K562 (cell line): ENCODE measurements at regions not wholly inside any gene's neighbourhood (a gene's known extent, or its start where the extent isn't known, plus 50 kb on each side); places are given as distances from the start of the nearest gene placed in this dataset.

Experiments used
- ATAC-seq: fragments of 200-7000 bp; cut with Tn5 transposase; 3 replicates; pipeline ENCODE4 v1.9.1; 2020; ENCODE audit warnings: moderate library complexity
- BruUV-seq: library from RNA; stranded (reverse); fragments of 400-500 nt; replicated peaks from 2 replicates; lab custom pipeline; 2021; lab: Mats Ljungman, UMichigan
- CTCF ChIA-PET: fragments of 300-600 bp; formaldehyde crosslinking; extraction: SDS; loops from one replicate; lab custom pipeline; 2021; ENCODE audit warnings: low intra/inter-chr PET ratio; lab: Yijun Ruan, JAX
- POLR2A ChIA-PET: fragments of 300-600, 350-650 bp; sonication (Branson Sonifier 250); formaldehyde crosslinking; extraction: SDS; loops from one replicate; lab custom pipeline; 2021; ENCODE audit warnings: antibody characterized with exemption, inconsistent platforms; lab: Yijun Ruan, JAX
- DNase-seq, 4 experiments: peaks; one replicate each; pipeline versions ENCODE4 v3.0.0 to v3.0.0-alpha.2; 2011 to 2018; ENCODE audit warnings: low spot score in 3 of 4, mixed read lengths in 3 of 4; ENCODE audit errors: extremely low read depth in 1 of 4
- FAIRE-seq: peaks from 2 replicates; lab custom pipeline; 2011; peaks lifted over from hg19 to GRCh38; lab: Jason Lieb, UNC
- H2AFZ ChIP-seq: 2 replicates; pipeline ENCODE4 v1.6.0; 2011; ENCODE audit warnings: low read depth, low read length, control low read depth, inconsistent platforms
- H3K27ac ChIP-seq: fragments of 200-600 bp; 3 replicates; pipeline ENCODE4 v1.8.0; 2011; ENCODE audit warnings: low read depth, mild to moderate bottlenecking, control low read depth, inconsistent platforms, low read length, moderate library complexity, mixed read lengths; ENCODE audit errors: extremely low read depth
- H3K27me3 ChIP-seq, 2 experiments: fragments of 300-600 bp in 1 of 2; 2 replicates in 1 of 2; 3 replicates in 1 of 2; pipeline versions ENCODE4 v1.6.0 to v1.8.0; 2011; ENCODE audit warnings: inconsistent platforms in 2 of 2, low read length in 2 of 2, mild to moderate bottlenecking in 1 of 2, mixed read lengths in 1 of 2, moderate library complexity in 1 of 2; ENCODE audit not compliant: control insufficient read depth in 2 of 2, insufficient read depth in 2 of 2
- H3K36me3 ChIP-seq: fragments of 300-600 bp; 3 replicates; pipeline ENCODE4 v1.8.0; 2011; ENCODE audit warnings: mild to moderate bottlenecking, low read length, inconsistent platforms; ENCODE audit not compliant: control insufficient read depth, insufficient read depth
- H3K4me1 ChIP-seq, 2 experiments: fragments of 200-600 bp in 1 of 2; replicated peaks in 1 of 2; 2 replicates in 1 of 2; 3 replicates in 1 of 2; pipeline versions ENCODE4 v1.5.1 to v1.8.0; 2011; ENCODE audit warnings: inconsistent platforms in 2 of 2, low read length in 2 of 2, mild to moderate bottlenecking in 1 of 2, mixed read lengths in 1 of 2, moderate library complexity in 1 of 2; ENCODE audit not compliant: control insufficient read depth in 2 of 2, insufficient read depth in 2 of 2
- H3K4me2 ChIP-seq: 2 replicates; pipeline ENCODE4 v1.6.1; 2011; ENCODE audit warnings: low read length, control low read depth, inconsistent platforms, mixed read lengths; ENCODE audit not compliant: insufficient read depth
- H3K4me3 ChIP-seq: fragments of 200-600 bp; sonication (generic), shearing (Covaris generic); 2 replicates; pipeline ENCODE4 v1.5.1; 2016; ENCODE audit warnings: control low read depth, inconsistent platforms
- H3K79me2 ChIP-seq: fragments of 200-600 bp; 3 replicates; pipeline ENCODE4 v1.8.0; 2011; ENCODE audit warnings: low read length, inconsistent platforms; ENCODE audit not compliant: control insufficient read depth, insufficient read depth
- H3K9ac ChIP-seq, 2 experiments: 2 replicates each; pipeline versions ENCODE4 v1.6.0 to v1.6.1; 2011; ENCODE audit warnings: low read depth in 2 of 2, low read length in 2 of 2, control low read depth in 1 of 2, inconsistent platforms in 1 of 2, mild to moderate bottlenecking in 1 of 2, mixed read lengths in 1 of 2; ENCODE audit not compliant: insufficient read depth in 1 of 2
- H3K9me1 ChIP-seq: one replicate; pipeline ENCODE4 v1.6.0; 2011; ENCODE audit warnings: inconsistent platforms, mild to moderate bottlenecking, low read length, moderate library complexity; ENCODE audit not compliant: control insufficient read depth, insufficient read depth
- H3K9me3 ChIP-seq: replicated peaks from 2 replicates; pipeline ENCODE4 v1.5.1; 2011; ENCODE audit warnings: low read depth, low read length, inconsistent platforms; ENCODE audit not compliant: control insufficient read depth, insufficient read depth
- H4K20me1 ChIP-seq: replicated peaks from 2 replicates; pipeline ENCODE4 v1.6.1; 2011; ENCODE audit warnings: low read length, inconsistent platforms, mixed read lengths; ENCODE audit not compliant: control insufficient read depth, insufficient read depth
- BDP1 ChIP-seq: IDR thresholded peaks from 3 replicates; pipeline ENCODE4 v1.6.1; 2011; ENCODE audit not compliant: insufficient read length, insufficient read depth
- ELF2 ChIP-seq: fragments of 250-450 bp; sonication (Bioruptor Pico); IDR thresholded peaks from 2 replicates; pipeline ENCODE4 v1.5.0; 2021; ENCODE audit warnings: mild to moderate bottlenecking
- HIVEP1 ChIP-seq: fragments of 250-450 bp; sonication (Bioruptor Pico); IDR thresholded peaks from 2 replicates; pipeline ENCODE4 v1.4.0; 2020; ENCODE audit warnings: mild to moderate bottlenecking
- LEF1 ChIP-seq: fragments of 450-650 bp; IDR thresholded peaks from 2 replicates; pipeline ENCODE4 v1.6.1; 2016; ENCODE audit warnings: mild to moderate bottlenecking
- MCM5 ChIP-seq: fragments of 450-650 bp; IDR thresholded peaks from 2 replicates; pipeline ENCODE4 v1.6.1; 2016; ENCODE audit warnings: low read depth
- NFIC ChIP-seq: fragments of 450-650 bp; IDR thresholded peaks from 2 replicates; pipeline ENCODE4 v1.6.1; 2017; ENCODE audit warnings: mild to moderate bottlenecking, inconsistent platforms
- RHOXF2B ChIP-seq: fragments of 250-450 bp; sonication (Bioruptor Pico); conservative IDR thresholded peaks from 2 replicates; pipeline ENCODE4 v1.5.1; 2021
- SP1 ChIP-seq: sonication (generic); formaldehyde crosslinking; IDR thresholded peaks from 2 replicates; pipeline ENCODE4 v1.8.1; 2022; ENCODE audit warnings: mild to moderate bottlenecking, missing genetic modification reagents
- WGBS: fragments of 100-300 bp; shearing (Covaris generic); methylation state at CpG from one replicate; pipeline ENCODE4 v1.1.6; 2016; ENCODE audit warnings: low coverage, mixed read lengths; ENCODE audit not compliant: insufficient coverage; ENCODE audit errors: missing lambda C conversion rate; 5-methylcytosine and 5-hydroxymethylcytosine counted together
- in situ Hi-C: fragments of 300-500 bp; cut with MboI; formaldehyde crosslinking; loops from 4 replicates; pipeline ENCODE4 v1.15.0; 2018; ENCODE audit warnings: inconsistent platforms, mixed read lengths
- intact Hi-C: fragments of 100-400 bp; cut with micrococcal nuclease; formaldehyde crosslinking; loops from 2 replicates; pipeline ENCODE4 v1.14.2; 2022
- TF ChIP-seq, protein P1 (sequence below): fragments of 250-450 bp; sonication (Bioruptor Pico); IDR thresholded peaks from 2 replicates; pipeline ENCODE4 v1.4.0; 2020; ENCODE audit warnings: mild to moderate bottlenecking, moderate library complexity, borderline replicate concordance
- TF ChIP-seq, protein P2 (sequence below): fragments of 250-450 bp; sonication (Bioruptor Pico); IDR thresholded peaks from 2 replicates; pipeline ENCODE4 v1.8.0; 2022; ENCODE audit warnings: moderate library complexity, mild to moderate bottlenecking, inconsistent platforms

DNA sequence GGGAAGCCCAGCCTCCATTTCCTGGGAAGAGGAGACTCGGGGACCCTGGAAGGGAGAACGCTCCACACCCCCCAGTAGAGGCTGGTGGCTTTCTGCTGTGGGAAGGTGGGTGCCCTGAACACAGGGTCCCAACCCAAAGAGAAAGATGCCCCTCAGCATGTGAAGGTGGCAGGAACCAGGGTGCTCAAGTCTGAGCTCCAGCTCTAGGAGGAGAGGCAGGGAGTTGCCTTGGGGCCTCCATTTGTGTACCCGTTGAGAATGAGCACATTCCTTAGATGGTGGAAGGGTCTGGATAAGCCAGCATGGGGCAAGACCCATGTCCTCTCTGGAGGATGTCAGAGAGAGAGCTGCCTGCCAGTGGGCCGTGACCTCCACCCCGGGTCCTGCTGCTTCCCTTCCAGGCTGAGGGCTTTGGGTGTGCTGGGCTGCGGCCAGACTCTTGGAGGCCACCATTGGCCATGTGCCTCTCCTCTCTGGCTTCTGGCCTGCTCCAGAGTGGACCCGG, 212.4 kb downstream of the TBC1D2B start:
- ATAC-seq = no peak
- Histone ChIP-seq H3K79me2 (no peaks in the 10 kb centered on the region), H3K27ac (no peak overlapping the region), H3K36me3 (no peaks in the 10 kb centered on the region), H3K4me2 (no peak overlapping the region), H3K4me1 (peaks cover 0 to 18% of the 10 kb centered on the region in 2 experiments; a peak in 2 of 5 replicates), H3K27me3 (peaks cover 8 to 78% of the 10 kb centered on the region in 2 experiments; a peak in 4 of 5 replicates), H3K9me1 (no peaks in the 10 kb centered on the region)
- BruUV-seq = no TSS peak
- CTCF ChIA-PET = no interaction called here
- intact Hi-C loops = no loop called here
- 0% methylated on average over 6 of the region's 7 CpGs for WGBS
- FAIRE-seq = no peak
- no peak for DNase-seq
- no peak for TF ChIP-seq LEF1
- TF ChIP-seq NFIC = no peak
- no peak for TF ChIP-seq BDP1
- no peak for TF ChIP-seq SP1
- no peak for TF ChIP-seq RHOXF2B (CRISPR knock-in tag)
- TF ChIP-seq, protein P1, sequence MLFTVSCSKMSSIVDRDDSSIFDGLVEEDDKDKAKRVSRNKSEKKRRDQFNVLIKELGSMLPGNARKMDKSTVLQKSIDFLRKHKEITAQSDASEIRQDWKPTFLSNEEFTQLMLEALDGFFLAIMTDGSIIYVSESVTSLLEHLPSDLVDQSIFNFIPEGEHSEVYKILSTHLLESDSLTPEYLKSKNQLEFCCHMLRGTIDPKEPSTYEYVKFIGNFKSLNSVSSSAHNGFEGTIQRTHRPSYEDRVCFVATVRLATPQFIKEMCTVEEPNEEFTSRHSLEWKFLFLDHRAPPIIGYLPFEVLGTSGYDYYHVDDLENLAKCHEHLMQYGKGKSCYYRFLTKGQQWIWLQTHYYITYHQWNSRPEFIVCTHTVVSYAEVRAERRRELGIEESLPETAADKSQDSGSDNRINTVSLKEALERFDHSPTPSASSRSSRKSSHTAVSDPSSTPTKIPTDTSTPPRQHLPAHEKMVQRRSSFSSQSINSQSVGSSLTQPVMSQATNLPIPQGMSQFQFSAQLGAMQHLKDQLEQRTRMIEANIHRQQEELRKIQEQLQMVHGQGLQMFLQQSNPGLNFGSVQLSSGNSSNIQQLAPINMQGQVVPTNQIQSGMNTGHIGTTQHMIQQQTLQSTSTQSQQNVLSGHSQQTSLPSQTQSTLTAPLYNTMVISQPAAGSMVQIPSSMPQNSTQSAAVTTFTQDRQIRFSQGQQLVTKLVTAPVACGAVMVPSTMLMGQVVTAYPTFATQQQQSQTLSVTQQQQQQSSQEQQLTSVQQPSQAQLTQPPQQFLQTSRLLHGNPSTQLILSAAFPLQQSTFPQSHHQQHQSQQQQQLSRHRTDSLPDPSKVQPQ (CRISPR knock-in tag) = no peak
- no peak for TF ChIP-seq ELF2 (CRISPR knock-in tag)
- TF ChIP-seq, protein P2, sequence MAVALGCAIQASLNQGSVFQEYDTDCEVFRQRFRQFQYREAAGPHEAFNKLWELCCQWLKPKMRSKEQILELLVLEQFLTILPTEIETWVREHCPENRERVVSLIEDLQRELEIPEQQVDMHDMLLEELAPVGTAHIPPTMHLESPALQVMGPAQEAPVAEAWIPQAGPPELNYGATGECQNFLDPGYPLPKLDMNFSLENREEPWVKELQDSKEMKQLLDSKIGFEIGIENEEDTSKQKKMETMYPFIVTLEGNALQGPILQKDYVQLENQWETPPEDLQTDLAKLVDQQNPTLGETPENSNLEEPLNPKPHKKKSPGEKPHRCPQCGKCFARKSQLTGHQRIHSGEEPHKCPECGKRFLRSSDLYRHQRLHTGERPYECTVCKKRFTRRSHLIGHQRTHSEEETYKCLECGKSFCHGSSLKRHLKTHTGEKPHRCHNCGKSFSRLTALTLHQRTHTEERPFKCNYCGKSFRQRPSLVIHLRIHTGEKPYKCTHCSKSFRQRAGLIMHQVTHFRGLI = no peak
- TF ChIP-seq MCM5 = no peak
- TF ChIP-seq HIVEP1 (CRISPR knock-in tag) = no peak
- TF ChIP-seq, all 486 proteins: peak for 0
- POLR2A ChIA-PET = no interaction called here
- Histone ChIP-seq H3K4me3 (no peak overlapping the region), H4K20me1 (peaks cover 8% of the 10 kb centered on the region), H3K9ac (no peak overlapping the region), H2AFZ (no peak overlapping the region), H3K9me3 (no peaks in the 10 kb centered on the region)
- in situ Hi-C loops = no loop called here
